HG02973 (cell line): ENCODE measurements at regions not wholly inside any gene's neighbourhood (a gene's known extent, or its start where the extent isn't known, plus 50 kb on each side); places are given as distances from the start of the nearest gene placed in this dataset.

Source experiments
- ATAC-seq: cut with Tn5 transposase; IDR thresholded peaks from one replicate; pipeline ENCODE4 v1.9.1; 2021; ENCODE audit warnings: moderate library complexity; ENCODE audit not compliant: unreplicated experiment

DNA sequence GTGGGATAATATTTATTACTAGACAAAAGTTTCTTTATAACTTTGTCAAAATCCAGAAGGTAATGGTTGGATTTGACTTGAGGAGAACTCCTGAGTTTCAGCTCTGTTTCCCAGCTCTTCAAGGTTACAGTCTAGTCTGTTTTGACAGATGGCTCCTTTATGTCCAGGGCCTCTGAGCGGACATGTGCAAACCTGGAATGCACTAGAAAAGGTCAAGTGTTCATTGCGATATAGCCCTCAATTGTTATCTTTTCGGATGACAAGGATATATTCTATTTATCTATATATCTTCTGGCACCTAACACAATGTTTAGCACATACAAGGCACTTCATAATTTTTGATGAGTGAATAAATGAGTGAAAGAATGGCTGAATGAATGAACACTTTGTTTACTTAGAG, 513.2 kb upstream of the GOLIM4 start:
- ATAC-seq: no peak

DNA sequence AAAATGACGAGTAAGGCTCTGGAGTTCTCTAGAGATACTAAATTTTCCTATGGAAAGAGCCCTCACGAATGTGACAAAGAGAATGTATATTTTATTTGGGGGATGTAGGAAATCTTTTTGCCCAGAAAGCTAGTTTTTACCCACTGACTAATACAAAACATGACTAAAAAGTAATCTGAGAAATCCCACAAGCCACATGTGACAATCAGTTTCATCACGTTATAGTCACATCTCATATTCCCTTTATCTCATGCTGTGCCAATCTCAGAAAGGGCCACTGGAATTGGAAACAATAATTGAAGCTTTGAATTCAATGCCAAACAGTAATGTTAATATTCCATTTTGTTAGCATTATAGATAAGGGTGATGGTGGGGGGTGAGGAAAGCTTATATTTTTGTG, 509.0 kb upstream of the GOLIM4 start:
- no peak for ATAC-seq

DNA sequence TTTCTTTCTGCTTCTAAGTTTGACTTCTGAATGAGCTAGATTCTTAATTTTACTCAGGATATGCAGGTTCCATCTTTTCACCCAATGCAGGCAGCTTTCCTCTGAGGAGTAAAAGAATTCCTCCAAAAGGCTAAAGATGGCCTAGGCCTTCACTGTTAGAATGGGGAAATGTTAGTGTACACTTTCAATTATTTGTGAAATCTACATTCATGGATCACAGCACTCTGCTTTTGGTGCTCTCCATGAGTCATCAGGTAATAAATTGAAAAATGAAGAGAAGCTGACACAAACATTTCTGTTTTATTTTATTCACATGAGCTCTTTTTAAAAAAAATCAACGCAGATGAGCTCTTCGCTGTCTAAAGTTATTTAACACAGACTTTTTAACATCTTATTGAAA, 502.5 kb upstream of the GOLIM4 start:
- no peak for ATAC-seq

DNA sequence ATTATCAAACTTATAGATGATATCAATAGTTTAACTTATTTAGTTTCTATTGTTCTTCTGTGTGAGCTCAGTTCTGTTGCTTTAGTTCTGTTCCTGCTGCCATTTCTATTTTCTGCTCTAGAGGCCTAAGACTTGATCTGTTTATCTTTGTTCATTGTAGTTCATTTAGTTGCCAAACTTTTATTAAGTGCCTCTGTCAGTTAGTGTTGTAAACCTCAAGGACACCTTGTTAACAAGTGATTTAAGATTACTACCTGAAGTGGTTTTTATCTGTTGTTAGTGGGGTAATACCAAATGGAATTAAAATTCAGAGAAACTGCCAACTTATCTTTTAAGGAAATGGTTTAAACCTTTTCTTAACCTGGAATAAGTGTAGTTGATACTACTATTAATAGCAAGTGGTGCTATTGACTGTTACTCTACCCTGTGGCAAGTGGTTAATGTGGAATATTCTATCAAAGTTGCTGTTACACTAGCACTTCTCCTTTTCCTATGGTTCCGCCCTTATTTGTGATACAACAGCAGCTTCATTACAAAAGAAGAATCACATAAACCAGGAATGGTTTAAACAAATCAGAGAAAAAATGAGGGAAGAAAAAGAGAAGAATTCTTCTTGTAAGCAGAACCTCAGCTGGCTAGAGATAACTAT, 500.6 kb upstream of the GOLIM4 start:
- no peak for ATAC-seq

DNA sequence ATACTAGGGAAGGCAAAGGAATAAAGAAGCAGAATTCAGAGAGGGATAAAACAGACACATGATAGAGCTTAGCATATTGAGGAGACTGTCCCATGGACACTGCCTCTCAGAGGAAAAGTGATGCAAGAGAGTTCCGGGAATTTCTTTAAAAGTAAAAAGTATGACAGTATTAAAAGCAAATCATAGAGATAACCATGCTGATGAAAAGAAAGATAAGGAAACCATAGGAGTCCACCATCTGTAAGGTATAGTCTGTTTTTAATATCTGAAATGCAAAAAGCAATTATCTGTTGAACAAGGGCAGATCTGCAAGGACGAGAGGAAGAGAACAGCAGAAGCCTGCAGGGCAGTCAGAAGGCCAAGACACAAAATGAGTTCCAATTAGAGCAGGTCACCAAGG, 495.9 kb upstream of the GOLIM4 start:
- no peak for ATAC-seq

DNA sequence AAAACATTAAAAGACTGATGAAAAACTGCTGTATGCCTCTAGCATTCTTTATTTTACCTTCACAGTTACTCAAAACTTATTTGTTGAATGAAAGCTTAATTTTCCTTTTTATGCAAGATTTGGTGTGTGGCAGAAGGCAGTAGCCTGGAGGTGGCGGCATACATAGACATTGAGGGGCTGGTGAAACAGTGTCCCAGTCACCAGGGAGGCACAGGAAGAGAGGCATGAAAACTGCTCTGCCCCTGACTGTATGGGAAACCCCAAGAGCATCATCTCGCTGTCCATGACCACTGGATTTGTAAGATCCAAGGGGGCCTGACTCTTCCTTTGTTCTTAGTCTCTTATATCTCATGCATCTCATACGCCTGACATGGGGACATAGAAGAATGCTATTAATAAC, 493.7 kb upstream of the GOLIM4 start:
- ATAC-seq: no peak

DNA sequence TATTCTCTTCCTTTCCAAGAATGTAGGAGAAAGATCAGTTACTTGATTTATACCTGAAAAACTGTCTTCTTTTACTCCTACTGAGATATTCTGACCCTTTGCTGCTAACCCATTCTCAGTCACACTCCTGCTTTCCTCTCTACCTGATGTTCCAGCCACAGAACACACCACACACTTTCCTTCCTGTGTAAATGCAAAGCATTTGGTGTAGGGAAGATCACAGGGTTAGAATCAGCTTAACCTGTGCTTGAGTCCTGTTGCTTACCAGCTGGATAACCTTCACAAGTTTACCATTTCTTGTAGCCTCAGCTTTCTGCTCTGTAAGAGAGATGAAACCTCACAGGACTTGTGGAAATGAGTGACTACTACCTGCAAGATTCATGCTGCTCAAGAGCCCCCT, 489.8 kb upstream of the GOLIM4 start:
- ATAC-seq: no peak

DNA sequence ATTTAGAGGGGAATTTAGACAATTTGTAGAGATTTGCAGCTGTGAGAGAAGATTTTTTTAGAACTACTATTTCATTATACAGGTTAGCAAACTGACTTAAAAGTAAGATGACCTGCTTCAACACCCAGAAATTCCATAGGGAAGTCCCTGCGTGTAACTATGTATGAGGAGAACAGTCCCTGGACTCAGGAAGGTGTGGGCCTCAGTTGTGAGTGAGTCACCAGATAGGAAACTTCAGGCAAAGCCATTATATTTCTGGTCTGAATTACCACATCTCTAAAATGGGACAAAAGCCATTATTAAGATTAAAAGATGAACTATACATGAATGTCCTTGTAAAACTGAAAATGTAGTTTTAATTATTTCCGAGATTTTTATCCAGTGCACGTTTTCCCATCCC, 488.3 kb upstream of the GOLIM4 start:
- ATAC-seq: no peak

DNA sequence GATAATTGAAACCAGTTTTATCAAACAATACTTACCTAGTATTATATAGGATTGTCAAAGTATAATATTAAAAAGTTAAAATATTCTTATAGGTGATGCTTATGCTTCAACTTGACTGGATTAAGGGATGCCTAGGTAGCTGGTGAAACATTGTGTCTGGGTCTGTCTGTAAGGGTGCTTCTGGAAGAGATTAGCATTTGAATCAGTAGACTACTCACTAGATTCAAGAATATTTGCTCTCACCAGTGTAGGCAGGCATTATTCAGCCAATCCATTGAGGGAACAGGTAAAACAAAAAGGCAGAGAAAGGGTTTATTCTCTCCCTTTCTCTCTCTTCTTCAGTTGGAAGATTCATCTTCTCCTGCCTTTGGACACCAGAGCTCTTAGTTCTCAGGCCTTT, 486.8 kb upstream of the GOLIM4 start:
- no peak for ATAC-seq

DNA sequence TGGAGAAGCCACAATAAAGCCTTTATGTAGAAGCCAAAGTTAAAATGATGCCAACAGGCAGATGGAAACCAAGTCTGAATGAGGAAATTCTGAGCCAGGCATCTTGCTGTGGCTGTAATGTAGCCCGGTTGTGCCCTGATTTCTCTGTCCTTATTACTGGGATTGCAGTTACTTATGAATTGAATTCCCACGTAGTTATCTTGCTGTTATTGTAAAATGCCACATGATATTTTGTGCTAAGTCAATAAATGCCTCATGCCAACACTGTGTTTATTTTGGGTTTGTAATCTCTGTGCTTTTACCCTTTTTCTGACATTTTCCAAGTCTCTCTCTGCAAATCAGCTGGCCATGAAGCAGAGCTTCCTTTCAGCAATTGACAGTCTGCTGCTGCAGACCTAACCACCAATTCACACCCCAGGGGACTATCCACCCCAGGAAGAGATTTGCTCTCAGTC, 486.1 kb upstream of the GOLIM4 start:
- no peak for ATAC-seq

DNA sequence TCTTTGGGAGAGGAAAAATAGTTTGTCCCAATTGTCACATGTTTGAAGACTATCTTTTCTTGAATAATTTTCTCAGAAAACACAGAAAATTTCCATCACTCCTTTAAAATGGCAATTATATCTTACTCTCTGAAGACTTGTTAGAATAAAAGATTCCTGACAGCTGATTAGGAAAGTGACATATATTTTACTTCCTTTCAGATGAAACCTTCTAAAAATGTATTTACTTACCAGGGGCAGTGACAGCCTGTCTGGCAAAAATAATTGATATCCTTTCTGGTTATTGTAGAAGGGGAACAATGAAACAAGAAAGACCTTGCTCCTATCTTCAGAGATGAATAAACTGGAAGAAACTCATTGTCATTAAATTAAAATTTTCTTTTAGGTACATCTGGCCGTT, 483.3 kb upstream of the GOLIM4 start:
- no peak for ATAC-seq

DNA sequence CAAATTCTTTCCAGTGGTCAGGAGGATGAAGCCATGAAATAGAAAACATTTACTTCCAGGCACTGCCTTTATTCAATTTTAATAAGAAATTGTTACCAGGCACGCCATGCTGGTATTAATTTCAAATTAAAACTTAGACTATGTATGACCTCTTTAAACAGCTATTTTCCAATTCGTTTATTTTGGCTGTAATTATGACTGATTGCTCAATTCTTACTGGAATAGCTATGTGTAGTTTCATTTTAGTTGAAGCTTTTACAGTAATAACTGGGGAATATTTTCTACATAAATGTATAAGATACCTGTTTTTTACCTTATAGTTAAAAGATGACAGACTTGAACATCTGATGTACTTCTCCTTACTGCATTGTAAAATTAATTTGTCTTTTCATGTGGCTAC, 480.0 kb upstream of the GOLIM4 start:
- no peak for ATAC-seq

DNA sequence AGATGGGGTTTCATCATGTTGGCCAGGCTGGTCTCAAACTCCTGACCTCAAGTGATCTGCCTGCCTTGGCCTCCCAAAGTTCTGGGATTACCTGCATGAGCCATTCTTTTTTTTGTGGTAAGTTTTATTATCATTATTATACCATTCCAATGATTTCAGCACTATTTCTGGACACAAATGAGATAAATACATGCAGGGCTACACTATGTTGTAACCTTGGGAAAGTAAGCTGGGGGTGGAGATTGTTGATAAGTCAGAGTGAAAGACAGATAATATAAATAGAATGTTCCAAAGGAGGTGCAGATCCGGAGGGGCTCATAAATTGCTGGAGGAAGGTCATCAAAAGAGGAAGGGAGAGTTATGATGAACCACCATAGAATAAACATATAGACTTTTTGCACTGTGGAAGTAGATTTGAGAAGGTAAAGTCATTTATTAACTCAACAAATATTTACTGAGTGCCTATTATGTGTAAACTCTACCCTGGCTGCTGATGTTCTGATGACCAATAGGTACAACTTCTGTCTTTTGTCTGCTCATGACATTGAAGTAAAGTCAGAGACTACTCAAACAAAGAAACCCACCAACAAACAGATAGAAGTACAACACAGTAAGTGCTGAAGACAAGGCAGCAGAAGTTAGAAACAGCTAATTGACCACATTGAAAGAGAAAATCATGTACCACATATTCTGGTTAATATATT, 478.9 kb upstream of the GOLIM4 start:
- peak; percentile 63 for ATAC-seq

DNA sequence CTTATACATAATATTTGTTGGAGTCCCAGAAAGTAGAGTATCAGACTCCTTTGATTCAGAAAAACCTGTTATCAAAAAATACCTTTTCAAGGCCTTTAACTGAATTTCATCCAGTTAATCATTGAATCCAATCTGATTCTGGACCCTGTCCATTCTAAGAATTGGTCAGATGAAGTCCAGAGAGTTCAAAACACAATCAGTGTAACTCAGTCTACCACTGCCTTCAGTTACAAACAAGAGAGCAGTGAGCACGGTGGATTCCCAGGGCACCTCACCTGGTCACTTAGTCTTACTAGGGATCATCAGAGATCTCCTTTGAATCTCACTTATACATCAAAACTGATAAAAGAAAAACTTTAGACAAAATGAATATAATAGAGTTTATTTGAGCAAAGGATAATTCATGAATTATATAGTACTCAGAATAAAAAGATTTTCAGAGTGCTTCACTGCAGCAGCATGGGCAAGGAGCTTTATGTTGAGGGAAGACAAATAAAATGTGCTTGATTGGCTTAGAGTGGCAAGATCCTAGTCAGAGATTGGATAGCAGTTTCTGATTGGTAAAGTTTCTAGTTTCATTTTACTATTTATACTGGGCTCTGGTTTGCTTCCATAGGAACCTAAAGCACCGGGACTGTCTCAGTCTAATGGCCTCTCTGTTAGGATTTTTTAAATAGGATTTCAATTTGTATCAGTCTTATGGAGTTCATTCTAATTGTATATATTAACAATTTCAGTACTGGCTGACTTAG, 474.9 kb upstream of the GOLIM4 start:
- ATAC-seq: no peak

DNA sequence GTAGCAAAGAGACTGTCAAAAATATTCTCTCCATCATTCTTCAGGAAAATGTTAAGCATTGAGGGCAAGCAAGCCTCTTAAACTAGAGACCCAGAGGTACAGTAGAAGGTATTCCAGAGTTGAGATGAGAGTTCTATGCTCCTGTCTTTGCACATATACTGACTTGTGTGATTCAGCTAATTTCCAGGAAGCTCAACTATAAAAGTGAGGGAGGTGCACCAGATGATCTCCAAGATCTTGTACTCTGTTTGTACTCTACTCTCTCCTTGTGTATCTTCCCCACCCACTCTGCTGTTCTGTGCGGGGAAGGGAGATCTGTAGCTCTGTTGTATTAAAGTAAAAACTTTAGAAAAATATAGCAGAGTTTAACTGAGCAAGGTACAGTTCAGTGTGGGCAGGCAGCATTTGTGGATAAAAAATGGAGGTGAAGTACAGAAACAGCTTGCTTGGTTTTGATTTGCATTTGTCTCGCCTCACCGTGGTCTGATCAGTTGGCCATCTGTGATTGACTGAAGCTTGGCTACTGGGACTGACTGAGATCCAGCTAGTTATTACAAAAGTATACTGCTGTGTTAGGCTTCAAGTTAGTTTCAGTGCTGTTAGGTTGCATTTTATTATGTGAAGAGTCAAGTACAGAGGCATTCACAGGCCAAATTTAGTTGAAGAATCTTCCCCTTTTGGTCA, 463.1 kb upstream of the GOLIM4 start:
- ATAC-seq: no peak

DNA sequence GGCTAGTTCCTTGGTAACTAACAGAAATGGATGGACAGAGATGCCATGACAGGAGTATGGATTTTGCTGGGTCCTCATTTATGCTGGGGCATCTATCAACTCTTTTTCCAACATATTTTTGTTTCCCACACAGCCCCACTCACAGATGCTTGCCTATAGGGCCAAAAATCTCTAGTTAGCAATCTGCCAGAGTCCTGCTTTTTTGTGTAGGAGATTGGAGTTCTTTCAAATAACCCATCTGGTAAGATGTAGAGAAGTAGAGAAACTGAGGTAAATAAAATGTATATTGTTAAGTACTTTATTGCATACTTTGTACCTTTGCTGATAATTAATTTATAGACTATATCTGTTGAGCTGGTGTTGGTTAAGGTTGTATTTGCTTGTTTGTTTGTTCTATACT, 456.5 kb upstream of the GOLIM4 start:
- no peak for ATAC-seq

DNA sequence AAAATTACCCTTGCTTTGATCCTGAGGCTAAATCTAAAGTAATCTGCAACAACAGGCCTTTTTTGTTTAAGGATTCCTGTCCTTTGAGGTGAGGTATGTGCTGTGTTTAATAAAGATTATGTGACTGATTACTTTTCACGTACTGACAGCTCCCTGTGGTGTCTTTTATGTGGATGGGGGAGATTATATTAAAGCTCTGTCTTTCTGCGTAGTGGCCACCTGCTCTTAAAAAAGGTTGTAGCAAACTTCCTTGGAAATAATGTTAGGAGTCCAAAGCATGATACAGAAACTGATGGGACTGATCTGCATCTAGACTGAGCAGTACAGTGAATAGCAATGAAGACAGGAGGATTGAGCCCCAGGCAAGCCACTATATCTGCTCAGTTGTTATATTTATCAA, 453.0 kb upstream of the GOLIM4 start:
- ATAC-seq: no peak

DNA sequence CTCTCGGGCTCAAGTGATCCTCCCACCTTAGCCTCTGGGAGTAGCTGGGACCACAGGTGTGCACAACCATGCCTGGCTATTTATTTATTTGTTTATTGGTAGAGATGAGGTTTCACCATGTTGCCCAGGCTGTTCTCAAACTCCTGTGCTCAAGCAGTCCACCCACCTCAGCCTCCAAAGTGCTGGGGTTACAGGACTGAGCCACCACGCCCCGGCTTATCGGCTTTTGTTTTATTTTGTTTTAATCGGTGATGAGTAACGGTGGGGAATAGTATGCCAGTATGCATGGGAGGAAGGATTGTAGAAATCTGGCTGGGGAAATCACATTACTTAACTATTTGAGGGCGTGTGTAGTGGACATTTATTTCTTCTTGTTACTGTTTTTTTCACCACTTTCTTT, 451.0 kb upstream of the GOLIM4 start:
- ATAC-seq: no peak

DNA sequence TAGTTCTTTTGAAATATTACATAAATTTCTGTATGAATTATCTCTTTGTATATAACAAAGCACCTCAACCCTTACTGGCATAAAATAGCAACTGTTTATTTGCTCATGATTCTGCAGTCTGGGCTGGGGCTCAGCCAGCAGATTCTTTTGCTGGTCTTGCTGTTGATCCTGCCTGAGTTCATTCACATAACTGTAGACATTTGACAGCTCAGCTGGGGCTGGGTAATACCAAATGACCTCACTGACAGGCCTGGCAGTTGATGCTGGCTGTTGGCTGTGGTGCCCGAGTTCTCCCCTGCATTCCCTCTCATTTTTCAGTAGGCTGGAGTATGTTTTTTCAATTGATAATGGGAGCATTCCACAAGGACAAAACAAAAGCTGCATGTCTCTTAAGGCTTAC, 449.9 kb upstream of the GOLIM4 start:
- ATAC-seq: no peak

DNA sequence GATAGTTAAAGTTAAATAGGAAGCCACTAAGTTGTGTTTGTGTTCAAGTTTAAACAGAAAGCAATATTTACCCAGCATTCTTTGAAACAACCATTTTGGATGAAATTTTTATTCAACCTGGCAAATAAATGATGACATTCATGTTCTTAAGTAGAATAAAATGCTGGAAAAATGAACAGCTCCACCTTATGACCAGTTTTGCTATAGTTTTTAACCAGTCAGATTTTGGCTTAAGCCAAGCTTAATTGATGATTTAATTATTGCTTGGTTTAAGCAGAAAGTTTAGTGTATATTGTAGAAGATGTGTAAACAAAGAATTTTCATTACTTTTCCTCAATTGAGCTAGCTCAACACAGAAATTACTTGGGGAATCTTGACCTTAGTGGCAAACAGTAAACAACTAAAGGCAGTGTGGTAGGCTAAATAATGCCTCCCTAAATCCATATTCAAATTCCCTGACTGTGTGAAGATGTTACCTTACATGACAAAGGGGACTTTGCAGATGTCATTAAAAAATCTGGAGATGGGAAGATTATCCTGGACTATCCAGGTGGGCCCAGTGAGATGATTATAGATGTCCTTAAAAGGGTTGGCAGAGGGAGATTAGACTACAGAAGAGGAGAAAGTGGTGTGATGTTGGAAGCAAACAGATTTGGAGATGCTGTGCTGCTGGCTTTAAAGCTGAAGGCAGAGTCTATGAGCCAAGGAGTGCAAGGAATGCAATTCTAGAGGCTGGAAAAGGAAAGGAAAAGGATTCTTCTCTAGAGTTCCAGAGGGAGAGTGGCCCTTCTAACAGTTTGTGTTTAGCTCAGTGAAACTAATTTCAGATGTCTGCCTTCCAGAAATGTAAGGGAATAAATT, 448.6 kb upstream of the GOLIM4 start:
- ATAC-seq: no peak

DNA sequence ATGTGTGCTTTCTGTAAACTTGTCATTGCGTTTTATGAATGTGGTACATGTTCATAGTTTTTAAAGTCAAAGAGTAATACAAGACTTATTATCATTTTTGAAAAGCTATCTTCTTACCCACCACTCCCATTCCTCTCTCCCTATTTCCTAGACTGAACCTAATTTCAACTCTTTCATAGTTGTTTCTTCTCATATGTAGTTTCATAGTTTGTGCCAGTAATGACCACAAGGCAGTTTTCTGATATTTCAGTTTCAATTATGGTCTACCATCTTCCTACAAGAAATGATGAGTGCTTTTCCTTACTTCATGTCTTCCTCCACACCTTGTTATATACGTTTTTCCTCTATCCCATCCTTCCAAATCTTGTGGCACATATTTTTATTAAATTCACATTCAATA, 445.0 kb upstream of the GOLIM4 start:
- ATAC-seq: no peak
